WI38 (cell line): ENCODE measurements at regions not wholly inside any gene's neighbourhood (a gene's known extent, or its start where the extent isn't known, plus 50 kb on each side); places are given as distances from the start of the nearest gene placed in this dataset.

Experiments used
- H3K4me3 ChIP-seq: 2 replicates; pipeline ENCODE4 v1.5.1; 2011; ENCODE audit warnings: low read depth, mild to moderate bottlenecking, control low read depth, low read length
- TF ChIP-seq, protein P1 (sequence below): IDR thresholded peaks from 2 replicates; pipeline ENCODE4 v1.5.1; 2012; ENCODE audit warnings: low read depth, mild to moderate bottlenecking, control low read depth, low read length

DNA sequence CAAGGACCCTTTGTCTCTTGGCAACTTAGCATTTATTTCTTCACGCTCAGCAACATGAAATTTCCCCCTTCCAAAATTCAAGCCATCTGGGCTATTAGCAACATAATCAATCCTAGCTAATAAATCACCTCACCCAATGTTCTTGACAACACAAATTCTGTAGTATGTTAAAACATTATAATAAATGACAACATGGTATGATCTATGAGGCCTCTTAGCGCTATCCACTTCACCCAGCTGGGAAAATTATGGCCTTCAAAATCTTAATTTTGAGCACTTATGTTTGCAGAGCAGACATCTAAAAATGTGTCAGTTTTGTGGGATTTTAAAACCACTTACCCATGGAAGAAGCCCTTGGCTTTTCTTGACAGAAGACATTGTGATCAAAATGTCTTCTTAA lies 181.9 kb downstream of the HDGFL1 start:
- no peak overlapping the region for H3K4me3 ChIP-seq
- TF ChIP-seq, protein P1, sequence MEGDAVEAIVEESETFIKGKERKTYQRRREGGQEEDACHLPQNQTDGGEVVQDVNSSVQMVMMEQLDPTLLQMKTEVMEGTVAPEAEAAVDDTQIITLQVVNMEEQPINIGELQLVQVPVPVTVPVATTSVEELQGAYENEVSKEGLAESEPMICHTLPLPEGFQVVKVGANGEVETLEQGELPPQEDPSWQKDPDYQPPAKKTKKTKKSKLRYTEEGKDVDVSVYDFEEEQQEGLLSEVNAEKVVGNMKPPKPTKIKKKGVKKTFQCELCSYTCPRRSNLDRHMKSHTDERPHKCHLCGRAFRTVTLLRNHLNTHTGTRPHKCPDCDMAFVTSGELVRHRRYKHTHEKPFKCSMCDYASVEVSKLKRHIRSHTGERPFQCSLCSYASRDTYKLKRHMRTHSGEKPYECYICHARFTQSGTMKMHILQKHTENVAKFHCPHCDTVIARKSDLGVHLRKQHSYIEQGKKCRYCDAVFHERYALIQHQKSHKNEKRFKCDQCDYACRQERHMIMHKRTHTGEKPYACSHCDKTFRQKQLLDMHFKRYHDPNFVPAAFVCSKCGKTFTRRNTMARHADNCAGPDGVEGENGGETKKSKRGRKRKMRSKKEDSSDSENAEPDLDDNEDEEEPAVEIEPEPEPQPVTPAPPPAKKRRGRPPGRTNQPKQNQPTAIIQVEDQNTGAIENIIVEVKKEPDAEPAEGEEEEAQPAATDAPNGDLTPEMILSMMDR = no peak

DNA sequence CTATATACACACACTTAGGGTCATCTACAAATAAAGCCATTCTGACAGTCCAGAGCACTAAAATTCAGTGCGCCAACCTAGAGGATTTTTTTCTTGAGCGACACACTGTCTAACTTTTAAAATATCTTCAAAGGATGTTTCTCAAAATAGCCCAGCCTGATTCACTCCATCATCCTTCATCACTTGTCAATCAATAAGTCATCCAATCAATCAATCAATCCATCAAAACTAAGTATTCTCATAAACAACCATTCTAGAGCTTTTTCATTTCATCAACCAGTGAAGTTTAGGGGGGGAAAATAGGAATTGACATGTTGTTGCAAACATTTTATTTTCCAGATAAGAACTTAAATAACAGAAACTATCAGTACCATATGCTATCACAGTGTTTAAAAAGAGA lies 183.2 kb downstream of the HDGFL1 start:
- TF ChIP-seq, protein P1 = no peak
- H3K4me3 ChIP-seq = no peak overlapping the region

DNA sequence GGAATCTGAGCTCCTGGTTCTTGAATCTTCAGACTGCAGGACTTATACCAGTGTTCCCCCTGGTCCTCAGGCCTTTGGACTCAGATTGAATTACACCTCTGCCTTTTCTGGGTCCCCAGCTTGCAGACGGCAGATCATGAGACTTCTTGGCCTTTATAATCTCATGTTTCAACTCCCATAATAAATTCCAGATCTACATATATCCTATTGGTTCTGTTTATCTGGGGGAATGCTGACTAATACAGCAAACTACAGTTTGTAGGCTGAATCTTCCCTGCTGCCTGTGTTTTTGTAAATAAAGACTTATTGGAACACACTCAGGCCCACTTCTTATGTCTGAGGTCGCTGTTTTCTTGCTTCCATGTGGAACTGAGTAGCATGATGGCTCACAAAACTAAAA lies 184.7 kb downstream of the HDGFL1 start:
- TF ChIP-seq, protein P1 = no peak
- no peak overlapping the region for H3K4me3 ChIP-seq

DNA sequence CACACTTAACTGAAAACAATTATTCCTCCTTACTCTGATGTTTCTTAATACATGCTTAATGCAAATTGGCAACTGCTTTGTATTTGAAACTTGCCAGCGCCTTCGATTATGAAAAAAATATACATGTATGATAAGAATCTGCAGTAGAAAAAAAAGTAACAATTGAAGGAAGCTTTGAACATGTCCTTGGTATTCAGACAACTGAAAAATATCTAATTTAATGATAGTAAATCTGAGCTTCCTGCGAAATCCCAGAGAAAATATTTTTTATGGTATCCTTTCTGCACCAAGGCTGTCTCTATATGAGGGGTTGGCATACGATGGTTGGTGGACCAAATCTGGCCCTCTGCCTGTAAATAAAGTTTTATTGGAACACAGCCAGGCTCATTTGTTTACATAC lies 186.2 kb downstream of the HDGFL1 start:
- H3K4me3 ChIP-seq = no peak overlapping the region
- TF ChIP-seq, protein P1 = no peak

DNA sequence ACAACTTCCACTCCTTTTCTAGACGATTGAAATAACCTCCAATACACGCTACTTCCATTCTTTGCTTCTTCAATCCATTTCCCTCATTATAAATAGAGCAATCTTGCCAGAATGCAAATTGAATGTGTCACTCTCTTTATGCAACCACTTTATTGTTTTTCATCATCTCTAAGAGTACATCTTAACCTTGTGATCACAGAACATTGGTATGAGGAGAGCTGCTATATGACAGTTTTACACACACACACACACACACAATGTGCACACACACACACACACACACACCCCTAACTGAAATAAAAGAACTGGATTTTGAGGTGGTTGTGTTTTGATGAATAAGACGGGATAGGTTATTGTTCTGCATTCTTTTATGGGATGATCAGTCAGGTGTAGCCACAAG lies 187.0 kb downstream of the HDGFL1 start:
- no peak overlapping the region for H3K4me3 ChIP-seq
- TF ChIP-seq, protein P1 = no peak

DNA sequence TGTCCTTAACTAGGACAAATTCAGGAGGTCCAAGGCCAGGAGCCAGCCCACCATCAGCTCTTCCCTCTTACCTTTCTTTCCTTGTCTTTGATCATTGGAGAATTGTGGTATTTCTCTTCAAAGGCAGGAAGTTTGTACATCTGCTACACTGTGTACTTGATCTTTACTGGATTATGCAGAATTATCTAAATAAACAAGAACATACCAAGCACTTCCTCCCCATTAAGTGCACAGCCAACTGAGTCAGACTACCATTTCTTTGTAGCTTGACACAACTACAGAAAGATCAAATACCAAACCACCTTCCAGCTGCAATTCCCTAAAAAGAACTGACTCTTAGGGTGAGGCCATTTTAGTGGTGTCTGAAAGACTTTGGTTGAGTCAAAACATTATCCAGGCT lies 195.1 kb downstream of the HDGFL1 start:
- TF ChIP-seq, protein P1 = no peak
- no peak overlapping the region for H3K4me3 ChIP-seq

DNA sequence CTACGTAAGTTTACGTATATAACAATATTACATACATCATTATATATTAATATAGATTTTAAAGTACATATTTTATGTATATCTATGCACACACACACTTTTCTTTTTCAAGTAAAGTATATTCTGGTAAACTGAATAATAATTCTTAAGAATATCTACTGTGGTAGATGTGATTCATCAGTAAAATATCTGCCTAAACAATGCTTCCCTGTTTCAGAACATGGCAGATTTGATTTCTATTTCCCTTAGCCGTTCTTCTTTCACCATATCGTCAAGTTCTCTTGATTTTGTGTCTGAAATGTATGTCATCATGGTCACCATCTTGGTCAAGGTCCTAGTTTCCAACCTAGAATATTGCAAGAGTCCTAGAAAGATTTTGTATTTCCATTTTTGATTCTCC lies 195.6 kb downstream of the HDGFL1 start:
- TF ChIP-seq, protein P1 = no peak
- no peak overlapping the region for H3K4me3 ChIP-seq
